IPS-18c (cell line): ENCODE measurements at regions not wholly inside any gene's neighbourhood (a gene's known extent, or its start where the extent isn't known, plus 50 kb on each side); places are given as distances from the start of the nearest gene placed in this dataset.

Experiments
- H3K4me3 ChIP-seq: 2 replicates; pipeline ENCODE4 v1.7.0; 2013; ENCODE audit warnings: low read depth, mild to moderate bottlenecking, low read length, moderate library complexity; ENCODE audit not compliant: insufficient read depth
- H3K9me3 ChIP-seq: one replicate; pipeline ENCODE4 v1.6.1; 2013; ENCODE audit warnings: mild to moderate bottlenecking, low read length, moderate library complexity; ENCODE audit not compliant: control insufficient read depth, insufficient read depth

GRCh38 chr17:52209507-52209906, 51.0 kb upstream of the CA10 start:
- H3K4me3 ChIP-seq, result no peak overlapping the region
- no peaks in the 10 kb centered on the region for H3K9me3 ChIP-seq
